ENCODE measurements at regions not wholly inside any gene's neighbourhood (a gene's known extent, or its start where the extent isn't known, plus 50 kb on each side); places are given as distances from the start of the nearest gene placed in this dataset.

DNA sequence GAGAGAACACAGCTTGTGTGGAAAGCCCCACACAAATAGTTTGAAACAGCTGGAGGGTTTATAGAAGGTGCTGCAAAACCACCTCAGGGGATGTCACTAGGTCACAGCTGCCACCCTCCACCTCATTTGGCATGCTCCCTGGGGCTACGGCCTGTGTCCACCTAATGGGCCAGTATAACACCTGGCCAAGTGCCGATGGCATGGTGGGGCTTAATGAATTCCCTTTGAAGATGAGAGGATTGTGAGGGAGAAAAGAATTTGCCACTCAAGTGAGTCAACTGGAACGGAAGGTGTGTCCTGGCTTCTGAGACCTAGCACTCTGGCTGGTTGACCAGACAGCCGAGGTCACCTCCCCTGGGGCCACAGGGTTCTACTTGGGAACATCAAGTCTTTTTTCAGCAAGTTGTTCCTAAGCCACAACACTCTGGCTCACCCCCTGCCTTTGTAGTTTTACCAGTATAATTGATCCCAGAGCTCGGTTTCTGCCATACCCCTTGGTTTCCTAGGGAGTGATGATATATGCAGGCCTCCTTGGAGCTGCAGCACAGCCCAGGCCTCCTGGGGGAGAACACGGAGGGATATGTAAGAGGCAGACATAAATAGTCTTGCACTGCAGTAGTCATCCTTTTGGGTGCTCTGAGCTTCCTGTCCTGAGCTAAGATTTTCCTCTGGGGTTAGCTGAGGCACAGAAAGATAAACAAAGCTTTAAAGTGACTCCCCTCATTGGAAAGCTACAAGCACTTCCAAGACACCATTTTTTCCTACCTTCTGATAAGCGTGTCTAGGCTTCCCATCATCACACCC lies 178.2 kb upstream of the LPP start:
- no TSS peak for BruUV-seq (replicated peaks)
- no peaks in the 10 kb centered on the region for H4K20me1 ChIP-seq (replicated peaks; ENCODE audit: control insufficient read depth, extremely low read depth, insufficient read depth, low read length)
- TF ChIP-seq FOS (IDR thresholded peaks at IDR 0.05; ENCODE audit: borderline replicate concordance, insufficient read depth, low read length): no peak
- TF ChIP-seq JUN (IDR thresholded peaks at IDR 0.05; ENCODE audit: borderline replicate concordance, insufficient read depth, insufficient read length, low read depth): no peak
- TF ChIP-seq MYC (IDR thresholded peaks at IDR 0.05; ENCODE audit: low read depth, low read length): no peak
- no peak for TF ChIP-seq GATA2 (IDR thresholded peaks at IDR 0.05; ENCODE audit: insufficient read depth, insufficient read length, low read depth, low read length)
- no peak for TF ChIP-seq EZH2 (IDR thresholded peaks at IDR 0.05; ENCODE audit: borderline replicate concordance, low read depth, low read length, severe bottlenecking)
- TF ChIP-seq, protein P1, sequence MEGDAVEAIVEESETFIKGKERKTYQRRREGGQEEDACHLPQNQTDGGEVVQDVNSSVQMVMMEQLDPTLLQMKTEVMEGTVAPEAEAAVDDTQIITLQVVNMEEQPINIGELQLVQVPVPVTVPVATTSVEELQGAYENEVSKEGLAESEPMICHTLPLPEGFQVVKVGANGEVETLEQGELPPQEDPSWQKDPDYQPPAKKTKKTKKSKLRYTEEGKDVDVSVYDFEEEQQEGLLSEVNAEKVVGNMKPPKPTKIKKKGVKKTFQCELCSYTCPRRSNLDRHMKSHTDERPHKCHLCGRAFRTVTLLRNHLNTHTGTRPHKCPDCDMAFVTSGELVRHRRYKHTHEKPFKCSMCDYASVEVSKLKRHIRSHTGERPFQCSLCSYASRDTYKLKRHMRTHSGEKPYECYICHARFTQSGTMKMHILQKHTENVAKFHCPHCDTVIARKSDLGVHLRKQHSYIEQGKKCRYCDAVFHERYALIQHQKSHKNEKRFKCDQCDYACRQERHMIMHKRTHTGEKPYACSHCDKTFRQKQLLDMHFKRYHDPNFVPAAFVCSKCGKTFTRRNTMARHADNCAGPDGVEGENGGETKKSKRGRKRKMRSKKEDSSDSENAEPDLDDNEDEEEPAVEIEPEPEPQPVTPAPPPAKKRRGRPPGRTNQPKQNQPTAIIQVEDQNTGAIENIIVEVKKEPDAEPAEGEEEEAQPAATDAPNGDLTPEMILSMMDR (IDR thresholded peaks at IDR 0.05; ENCODE audit: extremely low read depth in 1 of 2, insufficient read depth in 1 of 2, low read depth in 1 of 2, low read length in 2 of 2): no peak
- no peak for TF ChIP-seq POLR2AphosphoS5 (IDR thresholded peaks at IDR 0.05; ENCODE audit: insufficient read depth, low read depth, low read length)
- DNase-seq (ENCODE audit: low read depth, low spot score) (no peak), FAIRE-seq (no peak)
- intact Hi-C loops (cut with micrococcal nuclease) (no loop called here), dilution Hi-C loops (cut with MboI; ENCODE audit: extremely low pct_ligation_motif_present, low sequenced_read_pairs) (no loop called here)
- H3K4me2 ChIP-seq (ENCODE audit: insufficient read depth, low read length): no peak overlapping the region
- ChIA-PET POLR2A (no interaction called here), CTCF (interaction anchor here (2.0 kb wide), 1 partner anchor 11 kb away, joined by 6 read pairs; no protein-coding TSS in a partner anchor)
- no peaks in the 10 kb centered on the region for H3K4me1 ChIP-seq (ENCODE audit: control insufficient read depth, extremely low read depth, insufficient read depth, low read length)
- H3K36me3 ChIP-seq (ENCODE audit: control insufficient read depth in 2 of 2, extremely low read depth in 1 of 2, insufficient read depth in 2 of 2, low read length in 2 of 2): no peaks in the 10 kb centered on the region
- no peak overlapping the region for H3K27ac ChIP-seq (ENCODE audit: insufficient read depth, low read depth, low read length)
- H3K4me3 ChIP-seq (replicated peaks in 1 of 3; ENCODE audit: insufficient read depth in 1 of 3, low read depth in 1 of 3, low read length in 3 of 3): no peak overlapping the region
- H3K9me3 ChIP-seq (replicated peaks; ENCODE audit: control insufficient read depth, insufficient read depth, low read length): no peaks in the 10 kb centered on the region
- no peak overlapping the region for H3K9ac ChIP-seq (replicated peaks; ENCODE audit: extremely low read depth, insufficient read depth, low read length)
- H3K27me3 ChIP-seq (ENCODE audit: control insufficient read depth in 2 of 2, insufficient read depth in 2 of 2, low read length in 2 of 2): peaks cover 0 to 3% of the 10 kb centered on the region in 2 experiments
- no peaks in the 10 kb centered on the region for H3K9me1 ChIP-seq (replicated peaks; ENCODE audit: control insufficient read depth, extremely low read depth, insufficient read depth, low read length)
- no peaks in the 10 kb centered on the region for H3K79me2 ChIP-seq (ENCODE audit: control insufficient read depth, insufficient read depth, low read length)
- H2AFZ ChIP-seq (ENCODE audit: low read depth, low read length): no peak overlapping the region
